ENCODE measurements at regions not wholly inside any gene's neighbourhood (a gene's known extent, or its start where the extent isn't known, plus 50 kb on each side); places are given as distances from the start of the nearest gene placed in this dataset.

DNA sequence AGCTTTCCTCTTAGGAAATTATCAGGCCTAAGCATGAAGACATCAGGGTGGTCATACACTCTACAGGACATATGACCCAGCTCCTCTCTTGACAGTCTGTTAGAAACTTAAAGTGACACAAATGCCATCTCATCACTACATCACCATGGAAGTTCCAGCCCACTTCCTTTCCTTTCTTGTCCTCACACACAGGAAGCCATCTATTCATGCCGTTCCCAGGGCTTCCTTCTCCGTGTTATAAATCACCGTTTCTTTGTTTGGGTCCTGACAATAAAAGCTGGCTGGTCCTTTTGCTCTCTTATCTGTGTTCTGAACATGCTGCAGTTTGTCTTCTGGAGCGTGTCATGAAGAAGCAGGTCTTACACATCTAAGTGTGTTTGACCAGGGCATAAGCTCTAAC is 692.1 kb upstream of the CELF4 start:
- TF ChIP-seq, protein P1, sequence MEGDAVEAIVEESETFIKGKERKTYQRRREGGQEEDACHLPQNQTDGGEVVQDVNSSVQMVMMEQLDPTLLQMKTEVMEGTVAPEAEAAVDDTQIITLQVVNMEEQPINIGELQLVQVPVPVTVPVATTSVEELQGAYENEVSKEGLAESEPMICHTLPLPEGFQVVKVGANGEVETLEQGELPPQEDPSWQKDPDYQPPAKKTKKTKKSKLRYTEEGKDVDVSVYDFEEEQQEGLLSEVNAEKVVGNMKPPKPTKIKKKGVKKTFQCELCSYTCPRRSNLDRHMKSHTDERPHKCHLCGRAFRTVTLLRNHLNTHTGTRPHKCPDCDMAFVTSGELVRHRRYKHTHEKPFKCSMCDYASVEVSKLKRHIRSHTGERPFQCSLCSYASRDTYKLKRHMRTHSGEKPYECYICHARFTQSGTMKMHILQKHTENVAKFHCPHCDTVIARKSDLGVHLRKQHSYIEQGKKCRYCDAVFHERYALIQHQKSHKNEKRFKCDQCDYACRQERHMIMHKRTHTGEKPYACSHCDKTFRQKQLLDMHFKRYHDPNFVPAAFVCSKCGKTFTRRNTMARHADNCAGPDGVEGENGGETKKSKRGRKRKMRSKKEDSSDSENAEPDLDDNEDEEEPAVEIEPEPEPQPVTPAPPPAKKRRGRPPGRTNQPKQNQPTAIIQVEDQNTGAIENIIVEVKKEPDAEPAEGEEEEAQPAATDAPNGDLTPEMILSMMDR (IDR thresholded peaks at IDR 0.05): no peak
- no peak for TF ChIP-seq POLR2A (IDR thresholded peaks at IDR 0.05)
